WTC11 (cell line): ENCODE measurements at regions not wholly inside any gene's neighbourhood (a gene's known extent, or its start where the extent isn't known, plus 50 kb on each side); places are given as distances from the start of the nearest gene placed in this dataset.

Experiments
- ATF1 ChIP-seq: sonication (generic); formaldehyde crosslinking; IDR thresholded peaks from 2 replicates; pipeline ENCODE4 v1.8.1; 2023; ENCODE audit warnings: mild to moderate bottlenecking, moderate library complexity, missing genetic modification reagents
- CTCF ChIP-seq: fragments of 200-600 bp; IDR thresholded peaks from 2 replicates; pipeline ENCODE4 v1.8.0; 2022; ENCODE audit warnings: antibody characterized with exemption
- ESRRA ChIP-seq: sonication (generic); formaldehyde crosslinking; IDR thresholded peaks from 2 replicates; pipeline ENCODE4 v1.8.1; 2022; ENCODE audit warnings: mild to moderate bottlenecking, missing genetic modification reagents, borderline replicate concordance
- FOXK1 ChIP-seq: sonication (generic); formaldehyde crosslinking; IDR thresholded peaks from 2 replicates; pipeline ENCODE4 v1.8.0; 2022; ENCODE audit warnings: mild to moderate bottlenecking, moderate library complexity, missing genetic modification reagents
- KAT7 ChIP-seq: sonication (generic); formaldehyde crosslinking; IDR thresholded peaks from 2 replicates; pipeline ENCODE4 v1.8.1; 2023; ENCODE audit warnings: missing genetic modification reagents, mild to moderate bottlenecking, borderline replicate concordance
- MAX ChIP-seq: sonication (generic); formaldehyde crosslinking; IDR thresholded peaks from 2 replicates; pipeline ENCODE4 v1.8.0; 2022; ENCODE audit warnings: mild to moderate bottlenecking, missing genetic modification reagents
- SMAD3 ChIP-seq: sonication (generic); formaldehyde crosslinking; IDR thresholded peaks from 2 replicates; pipeline ENCODE4 v1.8.0; 2022; ENCODE audit warnings: missing genetic modification reagents, mild to moderate bottlenecking, borderline replicate concordance
- SOX15 ChIP-seq: fragments of 250-450 bp; sonication (Bioruptor Pico); IDR thresholded peaks from 2 replicates; pipeline ENCODE4 v1.9.0; 2021; ENCODE audit warnings: mild to moderate bottlenecking
- TP53 ChIP-seq: sonication (generic); formaldehyde crosslinking; IDR thresholded peaks from 2 replicates; pipeline ENCODE4 v1.8.1; 2023; ENCODE audit warnings: mild to moderate bottlenecking, missing genetic modification reagents
- ZBTB43 ChIP-seq: sonication (generic); formaldehyde crosslinking; IDR thresholded peaks from 2 replicates; pipeline ENCODE4 v1.8.1; 2023; ENCODE audit warnings: mild to moderate bottlenecking, missing genetic modification reagents

GRCh38 chr7:68671046-68671445, 927.2 kb upstream of the AUTS2 start:
- TF ChIP-seq ESRRA (CRISPR knock-in tag) (no peak), CTCF (no peak), MAX (CRISPR knock-in tag) (no peak), SMAD3 (no peak), FOXK1 (no peak), ZBTB43 (CRISPR knock-in tag) (no peak), ATF1 (CRISPR knock-in tag) (no peak), SOX15 (no peak), TP53 (CRISPR knock-in tag) (no peak), KAT7 (no peak)
